Lung (tissue), 11 donors: ENCODE measurements at regions not wholly inside any gene's neighbourhood (a gene's known extent, or its start where the extent isn't known, plus 50 kb on each side); places are given as distances from the start of the nearest gene placed in this dataset.

Source experiments
- ATAC-seq: fragments of 200-7000 bp; cut with Tn5 transposase; one replicate; pipeline ENCODE4 v1.9.1; 2020; ENCODE audit warnings: moderate number of reproducible peaks; ENCODE audit not compliant: insufficient read depth, low FRiP score
- DNase-seq, 3 donors: peaks; one replicate each; pipeline ENCODE4 v3.0.0-alpha.2; 2013 to 2017
- H3K27ac ChIP-seq, 2 donors: one replicate each; pipeline ENCODE4 v1.5.1; 2013; ENCODE audit warnings: mild to moderate bottlenecking in 2 of 2, moderate library complexity in 2 of 2, control low read depth in 1 of 2, inconsistent platforms in 1 of 2, low read depth in 1 of 2, low read length in 1 of 2
- H3K27me3 ChIP-seq, 3 donors: one replicate each; pipeline ENCODE4 v1.5.1; 2013; ENCODE audit warnings: low read length in 2 of 3; ENCODE audit not compliant: control insufficient read depth in 3 of 3, insufficient read depth in 3 of 3
- H3K36me3 ChIP-seq, 4 donors: one replicate each; pipeline ENCODE4 v1.5.1; 2013; ENCODE audit warnings: low read length in 4 of 4, mild to moderate bottlenecking in 1 of 4, moderate library complexity in 1 of 4; ENCODE audit not compliant: control insufficient read depth in 4 of 4, insufficient read depth in 4 of 4
- H3K4me1 ChIP-seq, 5 donors: one replicate each; pipeline ENCODE4 v1.5.1; 2013; ENCODE audit warnings: low read length in 5 of 5, mild to moderate bottlenecking in 2 of 5, moderate library complexity in 1 of 5; ENCODE audit not compliant: control insufficient read depth in 5 of 5, insufficient read depth in 5 of 5
- H3K4me3 ChIP-seq: one replicate; pipeline ENCODE4 v1.5.1; 2013; ENCODE audit warnings: mild to moderate bottlenecking, control low read depth, moderate library complexity
- H3K9ac ChIP-seq, 2 donors: one replicate each; pipeline ENCODE4 v1.5.1; 2013; ENCODE audit warnings: low read length in 2 of 2, control low read depth in 1 of 2; ENCODE audit not compliant: insufficient read depth in 1 of 2
- H3K9me3 ChIP-seq, 4 donors: one replicate each; pipeline ENCODE4 v1.5.1; 2013; ENCODE audit warnings: low read length in 3 of 4, mild to moderate bottlenecking in 1 of 4, moderate library complexity in 1 of 4; ENCODE audit not compliant: control insufficient read depth in 4 of 4, insufficient read depth in 3 of 4
- WGBS, 2 donors: extraction: QIAGEN DNeasy Blood & Tissue Kit; methylation state at CpG; one replicate each; pipeline ENCODE4 v1.1.7; 2013; 5-methylcytosine and 5-hydroxymethylcytosine counted together
- TF ChIP-seq, protein P1 (sequence below): IDR thresholded peaks from 2 replicates; pipeline ENCODE4 v1.5.1; 2012; ENCODE audit warnings: mild to moderate bottlenecking; ENCODE audit errors: control extremely low read depth, extremely low read depth
- donor health status: control.
- donor health status: control.
- donor health status: Bipolar disorder and iron deficiency.
- donor health status: healthy.
- donor health status: DM: yes; HTN: yes; CAD: no.

DNA sequence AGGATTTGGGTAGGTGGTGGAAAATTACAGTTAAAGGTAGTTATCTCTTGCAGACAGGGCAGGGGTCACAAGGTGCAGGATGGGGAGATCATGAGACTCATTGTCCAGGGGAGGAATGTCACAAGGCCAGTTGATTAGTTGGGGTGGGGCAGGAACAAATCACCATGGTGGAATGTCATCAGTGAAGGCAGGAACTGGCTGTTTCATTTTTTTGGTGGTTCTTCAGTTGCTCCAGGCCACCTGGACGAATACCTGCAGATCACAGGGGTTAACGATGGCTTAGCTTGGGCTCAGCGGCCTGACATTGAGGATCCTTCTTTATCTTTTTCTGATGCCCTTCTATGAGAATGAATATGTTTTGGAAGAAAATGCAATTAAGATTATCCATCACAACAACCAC lies 87.1 kb downstream of the KPNA2 start:
- H3K4me1 ChIP-seq = peaks cover 0 to 4% (median 0%) of the 10 kb centered on the region in 5 donors
- peaks cover 13 to 28% (median 21%) of the 10 kb centered on the region in 4 donors for H3K36me3 ChIP-seq
- H3K27me3 ChIP-seq = no peaks in the 10 kb centered on the region
- no peak for DNase-seq
- H3K9ac ChIP-seq = no peak overlapping the region
- WGBS, 2 donors = 93 to 94% methylated on average over 3 of the region's 3 CpGs
- TF ChIP-seq, protein P1, sequence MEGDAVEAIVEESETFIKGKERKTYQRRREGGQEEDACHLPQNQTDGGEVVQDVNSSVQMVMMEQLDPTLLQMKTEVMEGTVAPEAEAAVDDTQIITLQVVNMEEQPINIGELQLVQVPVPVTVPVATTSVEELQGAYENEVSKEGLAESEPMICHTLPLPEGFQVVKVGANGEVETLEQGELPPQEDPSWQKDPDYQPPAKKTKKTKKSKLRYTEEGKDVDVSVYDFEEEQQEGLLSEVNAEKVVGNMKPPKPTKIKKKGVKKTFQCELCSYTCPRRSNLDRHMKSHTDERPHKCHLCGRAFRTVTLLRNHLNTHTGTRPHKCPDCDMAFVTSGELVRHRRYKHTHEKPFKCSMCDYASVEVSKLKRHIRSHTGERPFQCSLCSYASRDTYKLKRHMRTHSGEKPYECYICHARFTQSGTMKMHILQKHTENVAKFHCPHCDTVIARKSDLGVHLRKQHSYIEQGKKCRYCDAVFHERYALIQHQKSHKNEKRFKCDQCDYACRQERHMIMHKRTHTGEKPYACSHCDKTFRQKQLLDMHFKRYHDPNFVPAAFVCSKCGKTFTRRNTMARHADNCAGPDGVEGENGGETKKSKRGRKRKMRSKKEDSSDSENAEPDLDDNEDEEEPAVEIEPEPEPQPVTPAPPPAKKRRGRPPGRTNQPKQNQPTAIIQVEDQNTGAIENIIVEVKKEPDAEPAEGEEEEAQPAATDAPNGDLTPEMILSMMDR = no peak
- no peak overlapping the region for H3K27ac ChIP-seq
- H3K4me3 ChIP-seq = no peak overlapping the region
- no peaks in the 10 kb centered on the region for H3K9me3 ChIP-seq
- ATAC-seq = no peak

- WGBS, 2 donors = 51 to 53% methylated on average over 6 of the region's 6 CpGs
- Histone ChIP-seq H3K4me1 (peaks cover 0 to 4% (median 0%) of the 10 kb centered on the region in 5 donors), H3K4me3 (no peak overlapping the region), H3K9ac (no peak overlapping the region), H3K36me3 (peaks cover 3 to 27% (median 16%) of the 10 kb centered on the region in 4 donors), H3K27ac (no peak overlapping the region), H3K9me3 (no peaks in the 10 kb centered on the region), H3K27me3 (no peaks in the 10 kb centered on the region)
- TF ChIP-seq, protein P1 = no peak
- peak in 2 of 3 donors; percentile 18 to 51 for DNase-seq
- ATAC-seq = no peak
Measured at GRCh38 chr17:68125111-68125870, 89.8 kb downstream of the KPNA2 start.

- 75 to 89% methylated on average over 3 of the region's 3 CpGs for WGBS, 2 donors
- H3K4me3 ChIP-seq = no peak overlapping the region
- no peak overlapping the region for H3K9ac ChIP-seq
- no peaks in the 10 kb centered on the region for H3K9me3 ChIP-seq
- H3K27ac ChIP-seq = no peak overlapping the region
- ATAC-seq (no peak), DNase-seq (no peak)
- TF ChIP-seq, protein P1 = no peak
- H3K4me1 ChIP-seq = peaks cover 0 to 4% (median 0%) of the 10 kb centered on the region in 5 donors
- H3K36me3 ChIP-seq = peaks cover 2 to 20% (median 14%) of the 10 kb centered on the region in 4 donors
- H3K27me3 ChIP-seq = no peaks in the 10 kb centered on the region
Measured at GRCh38 chr17:68127914-68128313, 92.4 kb downstream of the KPNA2 start.
